ENCODE measurements at regions not wholly inside any gene's neighbourhood (a gene's known extent, or its start where the extent isn't known, plus 50 kb on each side); places are given as distances from the start of the nearest gene placed in this dataset.
"Not testable (repeated sequence)": the region's sequence is repeated elsewhere in the genome, so short reads cannot be mapped to it uniquely, and the experiment has no call there.

DNA sequence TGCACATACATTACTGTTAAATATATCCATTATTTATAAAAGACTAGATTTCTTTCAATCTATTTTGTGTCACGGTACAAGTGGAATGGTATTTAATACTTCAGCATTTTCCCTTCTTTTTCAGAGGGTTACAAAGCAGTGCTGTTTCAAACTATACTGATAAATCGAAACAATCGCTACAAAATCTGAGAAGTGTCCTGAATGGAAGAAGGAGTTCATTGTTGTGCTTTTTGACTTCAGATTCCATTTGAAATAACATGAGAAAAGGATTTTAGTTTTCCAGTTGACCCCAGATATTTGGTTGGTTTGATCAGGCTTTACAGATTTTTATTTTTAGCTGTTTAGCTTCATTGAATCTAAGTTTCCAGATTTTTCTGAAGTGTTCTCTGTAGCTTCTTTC, 292.1 kb upstream of the ANKRD50 start:
- no peak overlapping the region for H3K4me3 ChIP-seq (ENCODE audit: low read length)
- TF ChIP-seq, protein P1, sequence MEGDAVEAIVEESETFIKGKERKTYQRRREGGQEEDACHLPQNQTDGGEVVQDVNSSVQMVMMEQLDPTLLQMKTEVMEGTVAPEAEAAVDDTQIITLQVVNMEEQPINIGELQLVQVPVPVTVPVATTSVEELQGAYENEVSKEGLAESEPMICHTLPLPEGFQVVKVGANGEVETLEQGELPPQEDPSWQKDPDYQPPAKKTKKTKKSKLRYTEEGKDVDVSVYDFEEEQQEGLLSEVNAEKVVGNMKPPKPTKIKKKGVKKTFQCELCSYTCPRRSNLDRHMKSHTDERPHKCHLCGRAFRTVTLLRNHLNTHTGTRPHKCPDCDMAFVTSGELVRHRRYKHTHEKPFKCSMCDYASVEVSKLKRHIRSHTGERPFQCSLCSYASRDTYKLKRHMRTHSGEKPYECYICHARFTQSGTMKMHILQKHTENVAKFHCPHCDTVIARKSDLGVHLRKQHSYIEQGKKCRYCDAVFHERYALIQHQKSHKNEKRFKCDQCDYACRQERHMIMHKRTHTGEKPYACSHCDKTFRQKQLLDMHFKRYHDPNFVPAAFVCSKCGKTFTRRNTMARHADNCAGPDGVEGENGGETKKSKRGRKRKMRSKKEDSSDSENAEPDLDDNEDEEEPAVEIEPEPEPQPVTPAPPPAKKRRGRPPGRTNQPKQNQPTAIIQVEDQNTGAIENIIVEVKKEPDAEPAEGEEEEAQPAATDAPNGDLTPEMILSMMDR (conservative IDR thresholded peaks at IDR 0.05; ENCODE audit: low read length): no peak
- DNase-seq (ENCODE audit: low read depth): no peak

DNA sequence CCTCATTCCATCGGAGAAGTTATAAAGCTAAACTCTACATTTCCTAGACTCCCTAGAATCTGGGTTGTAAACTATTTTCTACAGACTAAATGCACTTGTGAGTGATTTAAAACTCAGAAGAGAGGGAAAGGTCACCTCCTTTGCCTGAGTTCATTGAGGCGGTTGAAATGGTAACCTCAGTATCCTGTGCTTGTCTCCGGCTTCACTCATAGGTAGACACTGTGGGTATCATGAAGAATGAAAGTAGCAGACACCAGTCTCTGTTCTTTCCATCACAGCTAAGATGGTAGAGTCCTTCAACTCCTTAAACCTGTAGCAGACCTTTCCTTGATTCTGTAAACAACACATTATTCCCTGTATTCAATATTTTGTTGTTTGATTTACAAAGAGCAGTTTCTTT, 291.3 kb upstream of the ANKRD50 start:
- no peak for DNase-seq (ENCODE audit: low read depth)
- TF ChIP-seq, protein P1 (conservative IDR thresholded peaks at IDR 0.05; ENCODE audit: low read length): no peak
- no peak overlapping the region for H3K4me3 ChIP-seq (ENCODE audit: low read length)

- TF ChIP-seq, protein P1 (conservative IDR thresholded peaks at IDR 0.05; ENCODE audit: low read length): no peak
- DNase-seq (ENCODE audit: low read depth): no peak
- H3K4me3 ChIP-seq (ENCODE audit: low read length): no peak overlapping the region
These were observed 285.5 kb upstream of the ANKRD50 start for GRCh38 chr4:124997991-124998390.

GRCh38 chr4:124997124-124997523, 284.6 kb upstream of the ANKRD50 start:
- TF ChIP-seq, protein P1 (conservative IDR thresholded peaks at IDR 0.05; ENCODE audit: low read length): no peak
- DNase-seq (ENCODE audit: low read depth): no peak
- H3K4me3 ChIP-seq (ENCODE audit: low read length): no peak overlapping the region

DNA sequence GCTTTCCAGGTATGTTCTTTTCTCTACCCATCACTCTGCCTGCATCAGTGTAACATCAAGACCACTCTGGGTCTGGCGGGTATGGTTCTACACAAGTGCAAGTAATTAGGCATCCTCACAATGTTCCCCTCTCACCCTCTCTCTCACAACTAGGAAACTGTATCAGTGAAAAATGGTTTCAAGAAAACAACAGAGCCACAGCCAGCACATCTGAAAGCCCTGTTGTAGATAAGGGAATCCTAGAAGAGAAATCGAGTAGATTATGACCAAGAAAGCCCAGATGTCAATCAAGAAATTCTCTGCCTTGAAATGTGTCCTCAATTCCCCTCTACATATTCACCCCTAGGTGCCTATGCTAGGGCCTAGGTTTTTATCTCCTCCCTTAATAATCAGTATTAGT, 281.3 kb upstream of the ANKRD50 start:
- TF ChIP-seq, protein P1 (conservative IDR thresholded peaks at IDR 0.05; ENCODE audit: low read length): no peak
- H3K4me3 ChIP-seq (ENCODE audit: low read length): no peak overlapping the region
- DNase-seq (ENCODE audit: low read depth): no peak

DNA sequence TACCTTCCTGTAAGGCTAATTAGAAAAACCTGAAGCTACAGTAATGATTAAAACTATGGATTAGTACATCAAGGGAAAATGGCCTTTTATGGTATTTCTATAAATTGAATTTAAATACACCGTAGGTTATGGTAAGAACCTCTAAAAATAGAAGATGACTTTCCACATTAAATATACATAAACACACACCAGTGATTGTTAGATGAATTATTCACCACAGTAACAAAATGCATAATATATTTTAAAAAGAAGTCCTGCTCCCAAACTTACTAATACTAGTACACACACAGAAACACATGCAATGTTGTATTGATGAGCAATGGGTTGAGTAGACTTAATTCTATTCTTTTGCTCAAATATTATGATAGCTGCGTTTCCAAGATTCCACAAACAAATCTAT, 277.9 kb upstream of the ANKRD50 start:
- no peak overlapping the region for H3K4me3 ChIP-seq (ENCODE audit: low read length)
- TF ChIP-seq, protein P1 (conservative IDR thresholded peaks at IDR 0.05; ENCODE audit: low read length): no peak
- DNase-seq (ENCODE audit: low read depth): no peak

- TF ChIP-seq, protein P1 (conservative IDR thresholded peaks at IDR 0.05; ENCODE audit: low read length): no peak
- no peak overlapping the region for H3K4me3 ChIP-seq (ENCODE audit: low read length)
- DNase-seq (ENCODE audit: low read depth): peak; percentile 56
These were observed 267.8 kb upstream of the ANKRD50 start for GRCh38 chr4:124980276-124980752.

DNA sequence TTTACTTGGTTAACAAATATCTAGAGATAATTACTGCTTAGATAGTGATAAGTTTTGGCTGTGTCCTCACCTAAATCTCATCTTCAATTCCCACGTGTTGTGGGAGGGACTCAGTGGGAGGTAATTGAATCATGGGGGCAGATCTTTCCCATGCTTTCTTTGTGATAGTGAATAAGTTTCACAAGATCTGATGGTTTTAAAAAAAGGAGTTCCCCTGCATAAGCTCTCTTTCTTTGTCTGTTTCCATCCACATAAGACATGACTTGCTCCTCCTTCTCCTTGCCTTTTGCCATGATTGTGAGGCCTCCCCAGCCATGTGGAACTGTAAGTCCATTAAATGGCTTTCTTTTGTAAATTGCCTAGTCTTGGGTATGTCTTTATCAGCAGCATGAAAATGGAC, 266.0 kb upstream of the ANKRD50 start:
- H3K4me3 ChIP-seq (ENCODE audit: low read length); DNase-seq (ENCODE audit: low read depth): not testable (repeated sequence)
